ENCODE measurements at regions not wholly inside any gene's neighbourhood (a gene's known extent, or its start where the extent isn't known, plus 50 kb on each side); places are given as distances from the start of the nearest gene placed in this dataset.

DNA sequence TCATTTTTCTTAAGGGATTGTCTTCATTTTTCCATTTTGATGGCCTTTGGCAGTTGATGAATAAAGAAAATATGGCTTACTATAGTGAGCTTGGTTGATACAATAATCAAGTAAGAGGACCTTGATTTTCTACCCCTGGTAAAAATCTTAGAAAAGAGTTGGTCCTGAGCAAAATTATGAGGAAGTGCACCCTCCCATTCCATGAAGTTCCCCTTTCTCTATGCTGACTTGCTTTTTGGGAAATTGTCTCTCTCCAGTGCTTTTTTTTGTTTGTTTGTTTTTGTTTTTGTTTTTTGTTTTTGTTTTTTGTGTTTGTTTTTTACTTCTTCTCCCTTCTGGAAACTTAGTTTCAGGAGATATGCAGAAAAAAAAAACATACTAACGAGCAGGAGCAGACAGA, 449.2 kb upstream of the ACTBL2 start (continued):
- no peak for TF ChIP-seq HDAC2 (IDR thresholded peaks at IDR 0.05; ENCODE audit: borderline replicate concordance in 1 of 2, low read depth in 2 of 2, low read length in 2 of 2)
- TF ChIP-seq KDM4A (IDR thresholded peaks at IDR 0.05; ENCODE audit: low read depth, low read length, severe bottlenecking): no peak
- TF ChIP-seq, protein P1, sequence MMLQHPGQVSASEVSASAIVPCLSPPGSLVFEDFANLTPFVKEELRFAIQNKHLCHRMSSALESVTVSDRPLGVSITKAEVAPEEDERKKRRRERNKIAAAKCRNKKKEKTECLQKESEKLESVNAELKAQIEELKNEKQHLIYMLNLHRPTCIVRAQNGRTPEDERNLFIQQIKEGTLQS (IDR thresholded peaks at IDR 0.05; ENCODE audit: insufficient read depth, low read depth, low read length): no peak
- no peak for TF ChIP-seq PHF8 (conservative IDR thresholded peaks at IDR 0.05; ENCODE audit: low read depth, low read length)
- TF ChIP-seq CEBPB (IDR thresholded peaks at IDR 0.05; ENCODE audit: low read depth, low read length): no peak
- no peak for TF ChIP-seq CREB1 (IDR thresholded peaks at IDR 0.05)

Measured in H1 (cell line).